Progenitor cell of endocrine pancreas (in vitro differentiated cells): ENCODE measurements at regions not wholly inside any gene's neighbourhood (a gene's known extent, or its start where the extent isn't known, plus 50 kb on each side); places are given as distances from the start of the nearest gene placed in this dataset.

Source experiments
- DNase-seq: peaks from one replicate; pipeline ENCODE4 v3.0.0; 2021; ENCODE audit warnings: low spot score; ENCODE audit not compliant: unreplicated experiment
- H3K27ac Mint-ChIP-seq: 2 replicates; pipeline ENCODE4 v1.8.0; 2021; ENCODE audit warnings: mild to moderate bottlenecking, moderate library complexity, mixed read lengths
- H3K27me3 Mint-ChIP-seq: 2 replicates; pipeline ENCODE4 v1.8.0; 2021; ENCODE audit warnings: mixed read lengths
- H3K36me3 Mint-ChIP-seq: 2 replicates; pipeline ENCODE4 v1.8.0; 2022; ENCODE audit warnings: mixed read lengths; ENCODE audit not compliant: insufficient read depth
- H3K4me1 Mint-ChIP-seq: 2 replicates; pipeline ENCODE4 v1.8.0; 2021; ENCODE audit warnings: low read depth, mixed read lengths
- H3K4me3 Mint-ChIP-seq: 2 replicates; pipeline ENCODE4 v1.8.0; 2021; ENCODE audit warnings: low read depth, mild to moderate bottlenecking, moderate library complexity, mixed read lengths
- H3K9me3 Mint-ChIP-seq: 2 replicates; pipeline ENCODE4 v1.8.0; 2021; ENCODE audit warnings: low read depth, mixed read lengths
- CTCF ChIP-seq: fragments of 200-600 bp; sonication (generic); IDR thresholded peaks from one replicate; pipeline ENCODE4 v1.5.0; 2021; ENCODE audit warnings: antibody characterized with exemption, mild to moderate bottlenecking; ENCODE audit not compliant: unreplicated experiment

GRCh38 chr7:27032839-27033238, 63.0 kb downstream of the HOXA1 start:
- Mint-ChIP-seq H3K4me1 (peaks cover 47% of the 10 kb centered on the region), H3K36me3 (no peaks in the 10 kb centered on the region), H3K27me3 (no peaks in the 10 kb centered on the region), H3K4me3 (no peak overlapping the region), H3K9me3 (no peaks in the 10 kb centered on the region), H3K27ac (no peak overlapping the region)
- DNase-seq: no peak
- TF ChIP-seq CTCF: no peak

- no peak overlapping the region for H3K4me3 Mint-ChIP-seq
- peak overlapping the region; percentile 57 for H3K27ac Mint-ChIP-seq
- H3K4me1 Mint-ChIP-seq: peaks cover 53% of the 10 kb centered on the region
- no peak for TF ChIP-seq CTCF
- no peaks in the 10 kb centered on the region for H3K27me3 Mint-ChIP-seq
- no peak for DNase-seq
- no peaks in the 10 kb centered on the region for H3K9me3 Mint-ChIP-seq
- H3K36me3 Mint-ChIP-seq: no peaks in the 10 kb centered on the region
These were observed 64.3 kb downstream of the HOXA1 start for GRCh38 chr7:27031289-27032172.

- DNase-seq: no peak
- H3K4me3 Mint-ChIP-seq: no peak overlapping the region
These were observed 65.3 kb downstream of the HOXA1 start for GRCh38 chr7:27030393-27031050.

GRCh38 chr7:27025270-27025669, 70.5 kb downstream of the HOXA1 start:
- Mint-ChIP-seq H3K4me1 (peaks cover 35% of the 10 kb centered on the region), H3K4me3 (no peak overlapping the region), H3K27me3 (no peaks in the 10 kb centered on the region), H3K27ac (no peak overlapping the region), H3K36me3 (no peaks in the 10 kb centered on the region), H3K9me3 (no peaks in the 10 kb centered on the region)
- no peak for TF ChIP-seq CTCF
- no peak for DNase-seq

More at GRCh38 chr7:27030393-27031050, 65.3 kb downstream of the HOXA1 start:
- H3K27ac Mint-ChIP-seq: peak overlapping the region; percentile 93
- H3K9me3 Mint-ChIP-seq: no peaks in the 10 kb centered on the region
- no peak for TF ChIP-seq CTCF
- H3K4me1 Mint-ChIP-seq: peaks cover 56% of the 10 kb centered on the region
- H3K27me3 Mint-ChIP-seq: no peaks in the 10 kb centered on the region
- no peaks in the 10 kb centered on the region for H3K36me3 Mint-ChIP-seq

GRCh38 chr7:27010068-27010467, 85.7 kb downstream of the HOXA1 start:
- H3K27me3 Mint-ChIP-seq: no peaks in the 10 kb centered on the region
- no peak for TF ChIP-seq CTCF
- no peak overlapping the region for H3K27ac Mint-ChIP-seq
- H3K4me3 Mint-ChIP-seq: no peak overlapping the region
- H3K9me3 Mint-ChIP-seq: peaks cover 30% of the 10 kb centered on the region
- peaks cover 6% of the 10 kb centered on the region for H3K36me3 Mint-ChIP-seq
- DNase-seq: no peak
- H3K4me1 Mint-ChIP-seq: peaks cover 2% of the 10 kb centered on the region
